ENCODE measurements at regions not wholly inside any gene's neighbourhood (a gene's known extent, or its start where the extent isn't known, plus 50 kb on each side); places are given as distances from the start of the nearest gene placed in this dataset.
A peak's percentile ranks its signal among the peaks of the same experiment; 100 is the strongest.
"Not testable (repeated sequence)": the region's sequence is repeated elsewhere in the genome, so short reads cannot be mapped to it uniquely, and the experiment has no call there.

GRCh38 chr3:10736444-10736843 is 79.6 kb upstream of the SLC6A11 start:
- not testable (repeated sequence) for FAIRE-seq

GRCh38 chr3:10737785-10738184 is 78.2 kb upstream of the SLC6A11 start:
- DNase-seq (ENCODE audit: low spot score): no peak
- no peak for FAIRE-seq

More at GRCh38 chr3:10736444-10736843, 79.6 kb upstream of the SLC6A11 start:
- not testable (repeated sequence) for DNase-seq (ENCODE audit: low spot score)

- DNase-seq (ENCODE audit: low spot score): peak; percentile 79
- FAIRE-seq: peak; percentile 69
Observed at GRCh38 chr3:10738688-10739372, 77.2 kb upstream of the SLC6A11 start.

GRCh38 chr3:10740954-10741353 is 75.1 kb upstream of the SLC6A11 start:
- no peak for FAIRE-seq
- no peak for DNase-seq (ENCODE audit: low spot score)

GRCh38 chr3:10741891-10742671 is 73.9 kb upstream of the SLC6A11 start:
- no peak for FAIRE-seq
- DNase-seq (ENCODE audit: low spot score): no peak

- no peak for DNase-seq (ENCODE audit: low spot score)
Observed at GRCh38 chr3:10743366-10744097, 72.5 kb upstream of the SLC6A11 start.

GRCh38 chr3:10744098-10744465 is 71.9 kb upstream of the SLC6A11 start:
- FAIRE-seq (no peak), DNase-seq (ENCODE audit: low spot score) (peak; percentile 50)

More at GRCh38 chr3:10743366-10744097, 72.5 kb upstream of the SLC6A11 start:
- no peak for FAIRE-seq

- no peak for DNase-seq (ENCODE audit: low spot score)
- no peak for FAIRE-seq
Observed at GRCh38 chr3:10745392-10745791, 70.6 kb upstream of the SLC6A11 start.

GRCh38 chr3:10746001-10746400 is 70.0 kb upstream of the SLC6A11 start:
- FAIRE-seq (no peak), DNase-seq (ENCODE audit: low spot score) (no peak)

GRCh38 chr3:10746684-10747083 is 69.3 kb upstream of the SLC6A11 start:
- FAIRE-seq (no peak), DNase-seq (ENCODE audit: low spot score) (no peak)

- DNase-seq (ENCODE audit: low spot score): no peak
- no peak for FAIRE-seq
Observed at GRCh38 chr3:10747341-10747740, 68.7 kb upstream of the SLC6A11 start.

- FAIRE-seq: no peak
Observed at GRCh38 chr3:10748040-10748439, 68.0 kb upstream of the SLC6A11 start.

GRCh38 chr3:10753964-10754363 is 62.1 kb upstream of the SLC6A11 start:
- DNase-seq (ENCODE audit: low spot score) (peak; percentile 79), FAIRE-seq (no peak)

More at GRCh38 chr3:10748040-10748439, 68.0 kb upstream of the SLC6A11 start:
- DNase-seq (ENCODE audit: low spot score): no peak

- DNase-seq (ENCODE audit: low spot score) (no peak), FAIRE-seq (no peak)
Observed at GRCh38 chr3:10756546-10756945, 59.5 kb upstream of the SLC6A11 start.

GRCh38 chr3:10757021-10757820 is 58.8 kb upstream of the SLC6A11 start:
- peak; percentile 70 for FAIRE-seq

GRCh38 chr3:10757821-10758130 is 58.3 kb upstream of the SLC6A11 start:
- DNase-seq (ENCODE audit: low spot score): peak; percentile 42
- no peak for FAIRE-seq

More at GRCh38 chr3:10757021-10757820, 58.8 kb upstream of the SLC6A11 start:
- DNase-seq (ENCODE audit: low spot score): peak; percentile 80

- peak; percentile 82 for FAIRE-seq
- peak; percentile 88 for DNase-seq (ENCODE audit: low spot score)
Observed at GRCh38 chr3:10758304-10759037, 57.6 kb upstream of the SLC6A11 start.

GRCh38 chr3:10759495-10759894 is 56.5 kb upstream of the SLC6A11 start:
- DNase-seq (ENCODE audit: low spot score): no peak
- no peak for FAIRE-seq

GRCh38 chr3:10760199-10760598 is 55.8 kb upstream of the SLC6A11 start:
- FAIRE-seq (no peak), DNase-seq (ENCODE audit: low spot score) (no peak)

GRCh38 chr3:10761583-10761982 is 54.4 kb upstream of the SLC6A11 start:
- DNase-seq (ENCODE audit: low spot score) (no peak), FAIRE-seq (no peak)

GRCh38 chr3:10762116-10762515 is 53.9 kb upstream of the SLC6A11 start:
- DNase-seq (ENCODE audit: low spot score) (no peak), FAIRE-seq (no peak)

All from urothelium cell line (cell line).